NCI-H526 (cell line): ENCODE measurements at regions not wholly inside any gene's neighbourhood (a gene's known extent, or its start where the extent isn't known, plus 50 kb on each side); places are given as distances from the start of the nearest gene placed in this dataset.
"Not testable (repeated sequence)": the region's sequence is repeated elsewhere in the genome, so short reads cannot be mapped to it uniquely, and the experiment has no call there.

Experiments
- DNase-seq, 2 experiments: peaks; one replicate each; lab custom pipeline; 2025; lab: John Stamatoyannopoulos, UW

GRCh38 chr14:105636935-105637334 is 110.6 kb downstream of the TMEM121 start:
- no peak for DNase-seq

GRCh38 chr14:105637345-105637744 is 111.0 kb downstream of the TMEM121 start:
- not testable (repeated sequence) for DNase-seq

- DNase-seq: not testable (repeated sequence)
Observed at GRCh38 chr14:105639969-105640931, 113.9 kb downstream of the TMEM121 start.

- DNase-seq: no peak
Observed at GRCh38 chr14:105641075-105641937, 114.9 kb downstream of the TMEM121 start.

GRCh38 chr14:105641951-105642350 is 115.6 kb downstream of the TMEM121 start:
- not testable (repeated sequence) for DNase-seq

- not testable (repeated sequence) for DNase-seq
Observed at GRCh38 chr14:105642486-105642885, 116.1 kb downstream of the TMEM121 start.

GRCh38 chr14:105643406-105644052 is 117.1 kb downstream of the TMEM121 start:
- DNase-seq: not testable (repeated sequence)

- not testable (repeated sequence) for DNase-seq
Observed at GRCh38 chr14:105644053-105644435, 117.7 kb downstream of the TMEM121 start.

- DNase-seq: not testable (repeated sequence)
Observed at GRCh38 chr14:105644457-105644856, 118.1 kb downstream of the TMEM121 start.

- not testable (repeated sequence) for DNase-seq
Observed at GRCh38 chr14:105644891-105645290, 118.5 kb downstream of the TMEM121 start.

GRCh38 chr14:105645389-105645788 is 119.0 kb downstream of the TMEM121 start:
- not testable (repeated sequence) for DNase-seq

GRCh38 chr14:105646175-105646574 is 119.8 kb downstream of the TMEM121 start:
- peak in 1 of 2 experiments; percentile 25 for DNase-seq

GRCh38 chr14:105646711-105647281 is 120.4 kb downstream of the TMEM121 start:
- DNase-seq: not testable (repeated sequence)

GRCh38 chr14:105647426-105647783 is 121.0 kb downstream of the TMEM121 start:
- DNase-seq: not testable (repeated sequence)

- DNase-seq: no peak
Observed at GRCh38 chr14:105647784-105648608, 121.6 kb downstream of the TMEM121 start.

GRCh38 chr14:105648609-105649535 is 122.5 kb downstream of the TMEM121 start:
- DNase-seq: not testable (repeated sequence)

- DNase-seq: not testable (repeated sequence)
Observed at GRCh38 chr14:105652317-105652716, 125.9 kb downstream of the TMEM121 start.

GRCh38 chr14:105653921-105654320 is 127.5 kb downstream of the TMEM121 start:
- not testable (repeated sequence) for DNase-seq

- DNase-seq: not testable (repeated sequence)
Observed at GRCh38 chr14:105659255-105659654, 132.9 kb downstream of the TMEM121 start.
